AG04449 (cell line): ENCODE measurements at regions not wholly inside any gene's neighbourhood (a gene's known extent, or its start where the extent isn't known, plus 50 kb on each side); places are given as distances from the start of the nearest gene placed in this dataset.

Experiments
- CTCF ChIA-PET: fragments of 350-600 bp; formaldehyde crosslinking; extraction: SDS; loops from one replicate; lab custom pipeline; 2021; ENCODE audit warnings: antibody characterized with exemption; lab: Yijun Ruan, JAX
- POLR2A ChIA-PET: fragments of 400-600, 350-600 bp; formaldehyde crosslinking; extraction: SDS; loops from one replicate; lab custom pipeline; 2020; ENCODE audit warnings: antibody characterized with exemption, inconsistent platforms; lab: Yijun Ruan, JAX
- DNase-seq: peaks from one replicate; pipeline ENCODE4 v3.0.0-alpha.2; 2010; ENCODE audit warnings: low read depth, low spot score
- H3K4me3 ChIP-seq: 2 replicates; pipeline ENCODE4 v1.5.1; 2011; ENCODE audit warnings: low read depth, mild to moderate bottlenecking, control low read depth, low read length
- CTCF ChIP-seq: IDR thresholded peaks from one replicate; pipeline ENCODE4 v1.5.1; 2011; ENCODE audit warnings: mild to moderate bottlenecking, moderate library complexity, low read length, control low read depth, inconsistent platforms; ENCODE audit not compliant: insufficient read depth; ENCODE audit errors: missing control alignments

- no peak overlapping the region for H3K4me3 ChIP-seq
- DNase-seq, result no peak
- TF ChIP-seq CTCF, result no peak
- ChIA-PET CTCF (no interaction called here), POLR2A (no interaction called here)
Measured at GRCh38 chr10:64996886-64997285, 1475.7 kb downstream of the REEP3 start.

GRCh38 chr10:65010845-65011244 is 1489.6 kb downstream of the REEP3 start:
- ChIA-PET CTCF (no interaction called here), POLR2A (no interaction called here)
- no peak for TF ChIP-seq CTCF
- no peak for DNase-seq
- no peak overlapping the region for H3K4me3 ChIP-seq

- H3K4me3 ChIP-seq, result no peak overlapping the region
- ChIA-PET POLR2A (no interaction called here), CTCF (no interaction called here)
- TF ChIP-seq CTCF, result no peak
- no peak for DNase-seq
Measured at GRCh38 chr10:65017523-65017922, 1496.3 kb downstream of the REEP3 start.

GRCh38 chr10:65024886-65025285 is 1503.7 kb downstream of the REEP3 start:
- ChIA-PET POLR2A (no interaction called here), CTCF (no interaction called here)
- H3K4me3 ChIP-seq, result no peak overlapping the region
- DNase-seq, result no peak
- TF ChIP-seq CTCF, result no peak

GRCh38 chr10:65030263-65030662 is 1509.1 kb downstream of the REEP3 start:
- CTCF ChIA-PET, result no interaction called here
- no peak for DNase-seq
- POLR2A ChIA-PET, result no interaction called here
- TF ChIP-seq CTCF, result no peak
- no peak overlapping the region for H3K4me3 ChIP-seq

- H3K4me3 ChIP-seq, result no peak overlapping the region
- no peak for TF ChIP-seq CTCF
- ChIA-PET CTCF (no interaction called here), POLR2A (no interaction called here)
- no peak for DNase-seq
Measured at GRCh38 chr10:65032867-65033769, 1511.9 kb downstream of the REEP3 start.
